Kidney epithelial cell (primary cell): ENCODE measurements at regions not wholly inside any gene's neighbourhood (a gene's known extent, or its start where the extent isn't known, plus 50 kb on each side); places are given as distances from the start of the nearest gene placed in this dataset.
A peak's percentile ranks its signal among the peaks of the same experiment; 100 is the strongest.

Source experiments
- DNase-seq: peaks from one replicate; pipeline ENCODE4 v3.0.0-alpha.2; 2010; ENCODE audit warnings: low read depth
- H3K27me3 ChIP-seq: 2 replicates; pipeline ENCODE4 v1.6.0; 2011; ENCODE audit warnings: low read length; ENCODE audit not compliant: control insufficient read depth, insufficient read depth
- H3K36me3 ChIP-seq: 2 replicates; pipeline ENCODE4 v1.5.1; 2011; ENCODE audit warnings: low read length; ENCODE audit not compliant: control insufficient read depth, insufficient read depth
- H3K4me3 ChIP-seq: 2 replicates; pipeline ENCODE4 v1.5.1; 2011; ENCODE audit warnings: low read depth, mild to moderate bottlenecking, control low read depth, low read length
- TF ChIP-seq, protein P1 (sequence below): IDR thresholded peaks from 2 replicates; pipeline ENCODE4 v1.5.1; 2011; ENCODE audit warnings: mild to moderate bottlenecking, moderate library complexity, low read length, control low read depth, inconsistent platforms; ENCODE audit not compliant: insufficient read depth, poor library complexity, severe bottlenecking

DNA sequence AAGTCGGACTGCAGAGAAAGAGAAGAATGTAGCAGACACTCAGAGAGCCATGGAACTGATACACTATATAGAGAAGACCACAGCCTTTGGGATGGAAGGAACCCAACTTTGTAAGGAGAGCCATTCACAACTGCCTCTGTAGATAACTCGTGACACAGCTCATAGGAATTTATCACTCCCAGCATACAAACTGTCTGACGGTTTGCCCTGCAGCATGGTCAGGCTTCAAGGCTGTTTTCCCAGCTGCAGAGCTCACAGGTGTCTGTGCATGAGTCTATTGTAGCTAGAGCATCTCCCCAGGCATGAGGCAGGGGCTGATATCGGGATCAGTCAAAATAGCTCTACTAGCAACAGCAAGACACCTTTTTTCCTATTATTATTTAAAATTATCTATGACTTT, 130.5 kb upstream of the DTNBP1 start:
- Histone ChIP-seq H3K36me3 (no peaks in the 10 kb centered on the region), H3K27me3 (no peaks in the 10 kb centered on the region), H3K4me3 (no peak overlapping the region)
- TF ChIP-seq, protein P1, sequence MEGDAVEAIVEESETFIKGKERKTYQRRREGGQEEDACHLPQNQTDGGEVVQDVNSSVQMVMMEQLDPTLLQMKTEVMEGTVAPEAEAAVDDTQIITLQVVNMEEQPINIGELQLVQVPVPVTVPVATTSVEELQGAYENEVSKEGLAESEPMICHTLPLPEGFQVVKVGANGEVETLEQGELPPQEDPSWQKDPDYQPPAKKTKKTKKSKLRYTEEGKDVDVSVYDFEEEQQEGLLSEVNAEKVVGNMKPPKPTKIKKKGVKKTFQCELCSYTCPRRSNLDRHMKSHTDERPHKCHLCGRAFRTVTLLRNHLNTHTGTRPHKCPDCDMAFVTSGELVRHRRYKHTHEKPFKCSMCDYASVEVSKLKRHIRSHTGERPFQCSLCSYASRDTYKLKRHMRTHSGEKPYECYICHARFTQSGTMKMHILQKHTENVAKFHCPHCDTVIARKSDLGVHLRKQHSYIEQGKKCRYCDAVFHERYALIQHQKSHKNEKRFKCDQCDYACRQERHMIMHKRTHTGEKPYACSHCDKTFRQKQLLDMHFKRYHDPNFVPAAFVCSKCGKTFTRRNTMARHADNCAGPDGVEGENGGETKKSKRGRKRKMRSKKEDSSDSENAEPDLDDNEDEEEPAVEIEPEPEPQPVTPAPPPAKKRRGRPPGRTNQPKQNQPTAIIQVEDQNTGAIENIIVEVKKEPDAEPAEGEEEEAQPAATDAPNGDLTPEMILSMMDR: no peak
- DNase-seq: peak; percentile 81

DNA sequence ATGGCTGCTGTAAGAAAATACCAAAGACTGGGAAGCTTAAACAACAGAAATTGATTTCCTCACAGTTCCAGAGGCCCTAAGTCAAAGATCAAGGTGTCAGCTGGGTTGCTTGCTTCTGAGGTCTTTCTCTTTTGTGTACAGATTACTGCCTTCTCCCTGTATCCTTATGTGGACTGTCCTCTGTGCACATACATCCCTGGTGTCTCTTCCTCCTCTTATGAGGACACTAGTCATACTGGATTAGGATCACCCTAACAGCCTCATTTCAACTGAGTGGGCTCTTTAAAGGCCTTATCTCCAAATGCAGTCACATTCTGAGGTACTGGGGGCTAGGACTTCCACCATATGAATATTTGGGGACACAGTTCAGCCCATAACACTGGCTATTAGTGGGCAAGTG, 130.0 kb upstream of the DTNBP1 start:
- TF ChIP-seq, protein P1: no peak
- H3K36me3 ChIP-seq: no peaks in the 10 kb centered on the region
- H3K27me3 ChIP-seq: no peaks in the 10 kb centered on the region
- DNase-seq: no peak
- no peak overlapping the region for H3K4me3 ChIP-seq

DNA sequence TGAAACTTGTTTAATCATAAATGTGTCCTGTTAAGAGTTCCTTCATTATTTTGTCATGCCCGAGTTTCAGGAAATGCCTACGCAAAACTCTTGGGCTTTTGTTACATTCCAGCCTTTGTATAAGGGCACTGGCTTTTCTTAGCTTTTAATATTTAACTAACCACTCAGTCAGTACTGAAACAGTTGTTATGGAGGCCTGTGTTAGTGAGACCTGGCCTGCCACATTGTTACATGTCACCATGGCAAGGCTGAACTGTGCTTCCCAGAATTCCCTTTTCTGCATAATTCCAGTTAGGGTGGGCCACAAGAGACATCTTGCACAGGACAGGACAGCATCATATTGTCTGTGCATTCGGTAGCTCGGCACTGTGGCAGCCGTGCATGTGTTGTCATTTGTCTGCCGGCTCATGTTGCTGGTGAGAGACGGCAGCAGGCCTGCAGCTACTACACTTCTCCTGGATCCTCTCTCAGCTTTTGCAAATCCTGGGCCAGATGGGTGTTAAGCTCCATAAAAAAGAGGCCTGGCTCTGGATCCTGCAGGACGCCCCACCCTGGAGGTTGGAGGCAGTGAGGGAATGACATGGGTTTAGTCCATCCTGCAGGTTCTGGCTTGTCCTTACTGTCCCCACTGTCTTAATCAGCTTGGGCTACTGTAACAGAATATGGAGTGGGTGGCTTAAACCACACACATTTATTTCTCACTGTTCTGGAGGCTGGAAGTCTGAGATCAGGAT, 128.8 kb upstream of the DTNBP1 start:
- TF ChIP-seq, protein P1: no peak
- DNase-seq: peak; percentile 67

DNA sequence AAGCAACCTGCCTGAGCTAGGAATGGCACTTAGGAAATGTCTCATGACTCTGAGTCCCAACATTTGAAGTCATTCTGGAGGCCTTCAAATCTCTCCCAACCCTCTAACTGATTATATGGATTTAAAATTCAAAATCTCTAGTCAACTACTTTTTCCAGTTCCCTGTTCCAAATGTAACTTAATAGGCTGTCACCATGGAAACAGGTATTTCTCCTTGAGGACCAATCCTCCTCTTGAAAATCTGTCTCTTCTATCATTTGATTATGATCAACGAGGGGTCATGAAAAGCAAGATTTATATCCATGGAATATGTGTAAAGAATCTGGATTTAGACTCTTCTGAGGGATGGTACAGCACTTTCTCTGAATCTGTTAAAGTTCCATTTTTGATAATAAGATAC, 127.3 kb upstream of the DTNBP1 start:
- TF ChIP-seq, protein P1: no peak
- DNase-seq: no peak
- Histone ChIP-seq H3K36me3 (no peaks in the 10 kb centered on the region), H3K27me3 (no peaks in the 10 kb centered on the region), H3K4me3 (no peak overlapping the region)

More for the DNA sequence above, 128.8 kb upstream of the DTNBP1 start:
- no peaks in the 10 kb centered on the region for H3K36me3 ChIP-seq
- H3K4me3 ChIP-seq: no peak overlapping the region
- H3K27me3 ChIP-seq: no peaks in the 10 kb centered on the region

DNA sequence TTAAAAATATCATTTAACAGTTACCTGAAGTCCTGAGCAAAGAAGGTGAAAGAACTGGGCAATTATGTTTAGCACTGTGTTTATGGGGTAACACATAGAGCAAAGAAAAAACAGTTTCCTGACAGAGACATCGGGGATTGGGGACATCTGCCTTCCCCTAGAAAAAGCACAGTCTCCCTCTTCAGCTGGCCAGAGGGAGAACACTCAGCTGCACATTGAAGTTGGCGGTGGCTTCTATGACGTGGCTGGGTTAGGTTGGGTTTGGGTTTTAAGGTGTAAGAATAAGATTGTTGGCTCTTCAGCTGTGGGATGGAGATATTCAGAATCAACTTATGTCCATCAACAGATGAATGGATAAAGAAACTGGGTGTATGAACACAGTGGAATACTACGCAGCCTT, 124.0 kb upstream of the DTNBP1 start:
- H3K4me3 ChIP-seq: no peak overlapping the region
- no peak for DNase-seq
- TF ChIP-seq, protein P1: no peak
- H3K36me3 ChIP-seq: no peaks in the 10 kb centered on the region
- no peaks in the 10 kb centered on the region for H3K27me3 ChIP-seq

DNA sequence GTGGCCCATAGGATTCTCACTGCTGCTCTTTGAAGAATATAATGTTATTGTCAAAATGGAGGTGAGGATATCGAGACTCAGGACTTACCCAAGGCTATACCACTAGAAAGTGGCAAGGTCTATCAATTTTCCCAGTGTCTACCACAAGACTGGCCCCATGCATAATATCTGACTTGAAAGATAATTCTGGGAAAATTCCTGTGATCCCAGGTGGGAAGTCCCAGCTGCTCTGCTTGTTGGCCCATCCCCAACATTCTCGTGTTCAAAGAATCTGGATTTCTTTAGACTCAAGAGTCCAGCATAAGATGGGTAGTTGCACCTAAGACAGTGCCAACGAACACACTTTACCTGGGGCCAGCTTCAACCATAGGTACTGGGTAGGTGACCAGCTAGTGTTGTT, 120.7 kb upstream of the DTNBP1 start:
- H3K4me3 ChIP-seq: no peak overlapping the region
- TF ChIP-seq, protein P1: no peak

More for the DNA sequence above, 120.7 kb upstream of the DTNBP1 start:
- DNase-seq: no peak
- Histone ChIP-seq H3K27me3 (no peaks in the 10 kb centered on the region), H3K36me3 (no peaks in the 10 kb centered on the region)
